Stimulated activated CD8-positive, alpha-beta memory T cell treated with anti-CD3 and anti-CD28 coated beads, Interleukin-15, amount 100 ng/mL, for 4 hours (primary cell): ENCODE measurements at regions not wholly inside any gene's neighbourhood (a gene's known extent, or its start where the extent isn't known, plus 50 kb on each side); places are given as distances from the start of the nearest gene placed in this dataset.
A peak's percentile ranks its signal among the peaks of the same experiment; 100 is the strongest.

Experiments
- DNase-seq, 2 donors: peaks; one replicate each; pipeline ENCODE4 v3.0.0-alpha.2; 2020; ENCODE audit warnings: low read depth in 2 of 2

DNA sequence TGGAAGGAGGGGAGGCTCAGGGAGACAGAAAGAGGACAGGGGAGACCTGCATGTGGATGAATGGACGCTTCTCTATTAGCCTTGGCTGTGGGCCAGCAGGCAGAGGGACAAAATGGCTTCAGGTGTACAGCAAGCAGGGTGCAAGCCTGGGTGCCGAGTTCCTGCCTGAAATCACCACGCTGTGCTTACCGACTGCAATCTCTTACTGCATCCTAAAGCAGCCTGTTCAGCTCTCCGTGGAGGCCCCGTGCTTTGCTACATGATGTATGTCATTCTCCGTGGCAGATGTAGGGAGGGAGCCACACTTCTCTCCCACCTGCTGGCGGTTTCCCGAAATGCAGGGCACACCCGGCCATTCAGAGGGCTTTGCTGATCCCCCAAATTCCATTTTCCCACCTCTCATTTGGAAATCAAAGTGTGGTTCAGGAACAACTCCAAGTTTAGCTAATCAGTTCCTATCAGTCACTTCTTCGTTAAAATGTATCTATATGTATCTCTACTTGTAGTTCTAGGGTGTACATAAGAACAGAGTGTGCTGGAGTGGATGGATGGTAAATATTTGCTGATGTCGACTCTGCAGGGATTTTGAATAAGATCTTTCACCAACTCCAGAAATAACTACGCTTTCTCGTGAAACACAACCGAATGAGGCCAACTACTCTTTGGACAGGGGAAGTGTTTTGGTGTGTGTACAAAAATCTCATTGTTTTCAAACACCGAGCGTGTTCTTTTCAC, 122.3 kb upstream of the BACE2 start:
- DNase-seq = no peak

DNA sequence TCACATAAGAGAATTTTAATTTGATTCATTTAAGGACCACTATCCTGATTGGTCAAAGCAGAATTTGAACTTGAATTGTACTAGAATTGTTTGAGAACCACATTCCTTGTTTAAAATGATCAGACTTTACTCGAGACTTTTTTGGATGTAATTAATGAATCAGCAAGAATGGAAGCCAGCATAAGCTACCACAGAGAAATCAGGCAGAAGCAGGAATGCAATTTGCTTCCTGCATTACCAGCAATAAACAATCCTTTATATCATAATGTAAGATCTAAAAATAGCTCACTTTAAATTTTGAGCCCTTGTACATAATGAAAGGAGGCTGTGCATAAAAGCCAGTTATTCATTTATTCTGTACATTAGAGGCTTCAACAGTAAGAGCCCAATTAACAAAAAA, 119.8 kb upstream of the BACE2 start:
- no peak for DNase-seq

DNA sequence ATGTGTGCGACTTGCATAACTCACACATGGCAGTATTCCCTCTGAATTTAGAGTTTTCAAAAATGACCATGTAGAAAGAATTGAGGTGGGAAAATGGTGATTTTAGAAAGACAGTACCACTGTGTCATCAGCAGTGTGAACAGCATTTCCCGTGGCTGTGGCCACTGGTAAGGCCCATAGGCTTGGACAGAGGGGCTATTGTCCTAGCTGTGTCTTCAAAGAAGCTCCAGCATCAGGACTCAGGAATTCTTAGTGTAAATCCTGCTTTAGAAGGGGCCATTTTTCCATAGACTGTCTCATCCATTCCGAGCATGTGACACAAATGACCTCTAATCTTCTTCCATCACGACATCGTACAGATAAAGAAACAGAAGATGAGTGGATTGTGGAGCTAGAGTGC, 119.3 kb upstream of the BACE2 start:
- DNase-seq = no peak

DNA sequence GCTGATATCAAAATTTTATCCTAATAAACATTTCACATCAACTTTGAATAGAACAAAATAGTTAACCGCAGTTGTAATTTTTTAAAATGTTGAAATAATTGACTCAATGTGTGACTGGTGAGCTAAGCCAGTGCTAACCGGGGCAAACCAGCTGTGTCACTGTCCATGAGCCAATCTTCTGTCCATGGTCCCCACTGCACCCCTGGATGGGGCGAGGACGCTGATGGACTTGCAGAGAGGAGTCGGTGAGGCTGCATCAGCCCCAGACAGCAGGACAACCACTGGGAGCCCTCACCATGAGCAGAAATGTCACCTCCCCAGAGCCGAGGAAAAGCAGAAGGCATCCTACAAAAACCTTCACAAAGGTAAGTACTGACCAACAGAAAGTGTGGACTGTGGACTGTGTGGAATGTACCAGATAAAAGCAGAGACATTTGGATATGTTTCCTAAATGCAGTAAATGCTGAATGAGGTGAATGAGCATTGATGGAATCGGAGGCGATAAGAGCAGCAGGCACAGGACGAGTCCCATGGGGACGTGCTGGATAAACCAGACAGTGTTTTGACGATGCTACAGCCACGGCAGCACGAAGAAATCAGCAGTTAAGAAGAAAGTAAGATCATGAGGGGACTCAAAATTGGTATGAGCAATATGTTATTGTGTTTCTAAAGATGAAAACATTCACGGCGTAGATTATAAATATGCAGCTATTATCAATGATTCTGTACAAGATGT, 115.0 kb upstream of the BACE2 start:
- DNase-seq = no peak

DNA sequence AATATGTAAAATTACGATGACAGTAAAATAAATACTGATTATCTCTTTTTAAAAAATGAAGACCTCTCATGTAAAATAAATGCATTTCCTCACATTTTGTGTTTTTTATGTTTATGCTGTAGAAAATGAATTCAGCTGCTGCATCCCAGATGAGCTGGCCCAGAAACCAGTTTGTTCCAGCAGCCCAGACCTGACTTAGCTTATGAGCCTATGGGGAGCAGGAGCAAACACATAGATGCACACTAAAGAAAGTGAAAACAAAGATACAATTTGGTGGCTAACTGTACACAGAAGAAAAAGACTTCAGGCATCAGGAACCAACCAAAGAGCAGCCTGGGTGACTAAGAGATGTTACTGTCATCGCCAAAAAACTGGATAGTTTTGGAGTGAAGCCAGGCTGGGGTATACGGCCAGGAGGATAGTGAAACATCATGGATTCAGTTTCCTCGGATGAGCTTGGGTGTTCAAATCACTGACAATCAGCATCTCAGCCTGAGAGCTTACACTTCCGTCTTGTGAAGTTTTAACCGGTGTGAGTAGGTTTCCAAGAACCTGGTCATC, 113.9 kb upstream of the BACE2 start:
- no peak for DNase-seq

DNA sequence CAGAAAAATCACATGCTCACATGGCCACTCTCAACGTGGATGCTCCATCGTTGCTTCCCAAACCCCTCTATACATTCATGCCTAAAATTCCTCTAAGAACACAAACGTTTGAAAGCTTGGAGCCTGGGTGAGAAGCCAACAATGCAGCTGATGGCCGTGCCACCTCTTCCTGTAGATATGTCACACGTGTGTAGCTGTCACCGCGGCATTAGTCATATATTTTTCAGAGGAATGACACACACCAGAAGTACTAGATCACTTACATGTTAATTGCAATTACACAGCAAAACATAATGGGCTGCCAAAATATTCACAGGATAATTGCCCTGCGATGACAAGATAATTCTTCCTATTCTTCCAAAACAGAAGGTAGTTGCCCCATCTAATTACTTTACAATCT, 112.7 kb upstream of the BACE2 start:
- no peak for DNase-seq

DNA sequence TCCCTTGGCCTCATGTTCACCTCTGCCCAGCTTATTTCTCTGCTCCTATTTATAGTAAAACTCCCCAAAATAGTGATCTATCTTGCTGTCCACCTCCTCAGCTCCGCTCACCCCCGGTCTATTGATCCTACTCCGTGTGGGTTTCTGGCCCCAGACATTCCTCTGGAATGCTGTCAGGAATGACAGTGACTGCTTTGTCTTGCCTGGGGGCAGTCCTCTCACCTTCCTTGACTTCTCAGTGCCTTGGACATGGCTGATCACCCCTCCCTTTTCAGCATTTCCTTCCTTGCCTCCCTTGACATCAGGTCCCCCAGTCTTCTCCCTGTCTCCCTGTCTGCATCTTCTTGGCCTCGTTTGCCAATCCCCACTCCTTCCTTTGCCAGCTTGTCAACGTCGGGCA, 108.1 kb upstream of the BACE2 start:
- DNase-seq = no peak

DNA sequence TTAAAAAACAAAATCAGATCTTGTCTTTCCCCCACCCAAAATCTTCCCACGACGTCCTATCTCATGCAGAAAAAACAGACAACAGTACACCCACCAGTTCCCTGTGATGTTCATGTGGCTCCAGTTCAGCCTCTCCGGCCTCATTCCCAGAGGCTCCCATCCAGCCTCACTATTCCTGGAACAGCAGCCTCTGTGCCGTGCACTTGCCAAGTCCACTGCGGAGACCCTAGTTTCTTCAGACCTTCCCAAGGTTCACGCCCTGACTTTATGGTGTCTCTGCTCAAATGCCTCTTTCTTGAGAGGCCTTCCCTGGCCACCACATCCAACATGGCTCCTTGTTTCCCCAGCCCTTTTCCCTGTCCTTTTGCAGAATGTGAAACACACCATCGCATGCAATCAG, 106.3 kb upstream of the BACE2 start:
- no peak for DNase-seq

DNA sequence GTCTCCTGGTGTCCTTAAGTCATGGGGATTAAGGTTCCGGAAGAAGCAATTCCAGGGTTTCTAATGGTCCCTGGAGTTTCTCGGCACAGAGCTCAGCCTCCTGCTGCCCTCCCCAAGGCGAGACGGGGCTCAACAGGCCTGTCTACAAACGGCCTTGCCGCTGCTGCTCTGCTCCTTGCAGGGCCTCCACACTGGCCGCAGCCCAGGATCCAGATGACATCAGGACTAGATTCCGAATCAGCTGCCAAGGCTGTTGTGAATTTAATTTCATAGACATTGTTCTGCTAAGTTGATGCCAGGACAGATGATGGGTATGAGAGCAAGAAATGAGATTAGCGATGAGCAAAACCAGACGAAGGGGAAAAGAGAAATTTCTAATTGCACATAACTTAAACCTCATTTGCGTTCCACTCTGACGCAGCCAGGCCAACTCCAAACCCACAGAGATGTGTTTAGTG, 103.6 kb upstream of the BACE2 start:
- DNase-seq = no peak

DNA sequence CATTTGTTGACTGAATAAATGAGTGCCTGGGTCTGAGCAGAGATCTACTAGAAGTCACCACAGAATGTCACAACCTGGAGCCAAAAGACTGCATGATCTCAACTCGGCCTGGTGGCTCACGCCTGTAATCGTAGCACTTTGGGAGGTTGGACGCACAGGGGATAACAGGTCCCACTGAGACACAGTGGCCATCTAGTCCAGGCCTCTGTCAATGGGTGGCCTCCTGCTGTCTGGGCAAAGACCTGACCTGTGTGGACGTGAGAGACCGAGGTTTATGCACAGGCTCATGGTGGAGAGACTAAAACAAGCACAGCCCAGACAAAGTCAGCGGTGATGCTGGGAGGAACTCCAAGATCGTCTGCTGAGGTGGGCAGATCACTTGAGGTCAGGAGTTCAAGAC, 103.0 kb upstream of the BACE2 start:
- DNase-seq = no peak

DNA sequence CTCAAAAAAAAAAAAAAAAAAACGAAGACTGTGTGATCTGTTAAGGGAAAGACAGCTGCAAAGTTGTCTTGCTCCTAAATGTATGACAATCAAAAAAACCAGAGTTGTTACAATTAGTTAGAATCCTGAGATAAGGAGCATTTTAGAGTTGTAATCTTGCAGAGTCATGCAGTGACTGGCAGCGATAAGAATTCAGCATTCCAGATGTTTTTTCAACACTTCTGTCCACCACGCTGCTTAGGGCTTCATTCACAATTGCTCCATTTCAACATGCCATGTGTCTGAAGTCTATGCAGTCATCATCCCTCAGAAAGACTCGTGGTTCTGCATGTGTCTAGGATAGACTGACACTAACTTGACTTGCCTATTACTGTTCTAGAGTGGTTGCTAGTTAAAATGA, 102.4 kb upstream of the BACE2 start:
- DNase-seq = no peak

DNA sequence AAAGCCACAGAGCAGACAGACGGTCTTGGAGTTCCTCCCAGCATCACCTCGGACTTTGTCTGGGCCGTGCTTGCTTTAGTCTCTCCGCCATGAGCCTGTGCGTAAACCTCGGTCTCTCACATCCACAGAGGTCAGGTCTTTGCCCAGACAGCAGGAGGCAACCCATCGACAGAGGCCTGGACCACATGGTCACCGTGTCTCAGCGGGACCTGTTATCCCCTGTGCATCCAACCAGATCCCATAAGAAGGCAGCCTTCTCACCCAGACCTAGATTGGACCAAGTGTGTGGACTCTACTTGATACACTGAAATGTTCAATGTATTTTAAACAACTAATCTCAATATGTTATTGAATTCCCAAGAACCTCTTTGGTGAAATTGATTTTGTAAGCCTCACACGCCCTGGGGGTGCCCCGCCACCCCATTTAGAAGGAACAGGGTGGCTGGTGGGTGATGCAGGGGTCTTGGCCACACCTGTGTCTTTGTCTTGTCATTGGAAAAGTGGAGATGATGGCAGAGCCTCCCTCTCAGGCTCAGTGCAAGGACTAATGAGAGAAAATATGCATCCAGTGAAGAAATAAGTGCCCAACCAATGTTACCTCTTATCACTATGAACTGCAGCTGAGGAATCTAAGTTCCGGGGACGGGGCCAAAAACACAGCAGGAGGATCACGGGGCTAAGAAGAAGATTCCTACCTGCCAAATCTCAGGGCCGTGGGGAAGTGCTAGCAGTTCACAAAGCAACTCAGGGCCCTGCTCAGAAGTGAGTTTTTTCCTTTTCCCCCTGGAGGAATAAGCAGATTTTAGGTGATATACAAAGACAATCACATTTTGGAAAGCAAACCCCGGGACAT, 101.6 kb upstream of the BACE2 start:
- no peak for DNase-seq

DNA sequence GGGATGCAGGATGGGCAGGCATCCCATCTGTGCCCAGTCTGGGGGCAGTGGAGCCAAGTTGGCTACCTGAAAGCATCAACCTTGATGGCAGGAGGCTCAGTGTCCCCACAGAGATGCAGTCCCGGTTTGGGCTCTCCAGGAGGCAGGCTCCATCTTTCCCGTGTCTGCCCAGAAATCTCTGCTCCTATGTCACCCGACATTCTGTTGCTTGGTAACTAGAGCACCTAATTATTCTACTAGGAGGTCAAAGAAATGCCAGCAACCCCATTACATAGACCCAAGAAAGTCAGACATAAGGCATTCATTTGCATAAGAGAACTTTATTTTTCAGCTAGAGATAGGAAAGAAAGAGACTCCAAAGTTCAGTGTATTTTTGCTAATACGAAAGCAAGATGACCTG, 100.3 kb upstream of the BACE2 start:
- no peak for DNase-seq

DNA sequence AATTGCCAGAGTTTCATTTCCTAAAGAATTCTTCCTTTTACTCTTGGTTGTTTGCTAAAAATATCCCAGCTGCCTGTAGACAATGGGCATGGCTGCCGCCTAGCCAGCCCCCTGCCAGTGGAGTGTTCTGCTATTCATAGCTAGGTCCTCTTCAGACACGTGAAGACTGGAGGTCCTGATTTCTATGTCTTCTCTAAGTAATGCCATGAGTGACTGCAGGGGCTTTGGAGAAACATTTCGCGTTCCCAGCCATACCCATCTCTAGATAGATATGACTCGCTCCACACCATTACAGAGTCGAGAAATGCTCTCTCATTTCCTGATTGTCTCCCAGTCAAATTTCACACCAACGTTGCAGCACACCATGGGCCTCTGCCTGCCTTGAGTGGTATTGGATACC, 99.5 kb upstream of the BACE2 start:
- DNase-seq = no peak

DNA sequence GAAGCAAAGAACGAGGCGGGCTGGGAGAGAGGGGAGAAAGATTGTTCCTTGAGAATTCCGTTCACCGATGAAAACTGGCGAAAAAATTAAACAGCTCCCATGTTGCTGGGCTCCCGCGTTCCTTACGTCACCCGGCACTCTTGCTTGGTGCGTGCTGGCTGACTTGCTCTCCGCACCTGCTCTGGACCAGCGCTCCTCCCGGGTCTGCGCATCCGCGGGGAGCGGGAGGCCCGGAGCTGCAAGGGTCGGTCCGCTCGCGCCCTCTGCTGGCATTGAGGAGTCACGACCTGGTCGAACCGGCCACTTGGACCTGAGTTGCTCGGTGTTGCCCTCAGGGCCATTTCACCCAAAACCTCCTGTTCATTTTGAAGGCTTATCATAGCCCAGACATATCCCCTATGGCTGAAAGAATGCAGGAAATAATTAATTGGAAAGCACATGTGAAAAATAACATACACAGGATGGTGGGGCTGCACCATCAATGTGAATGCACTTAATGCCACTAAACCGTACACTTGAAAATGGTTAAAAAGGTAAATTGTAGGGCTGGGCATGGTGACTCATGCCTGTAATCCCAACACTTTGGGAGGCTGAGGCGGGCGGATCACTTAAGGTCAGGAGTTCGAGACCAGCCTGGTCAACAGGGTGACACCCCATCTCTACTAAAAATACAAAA, 98.9 kb upstream of the BACE2 start:
- peak in 1 of 2 donors; percentile 6 for DNase-seq

DNA sequence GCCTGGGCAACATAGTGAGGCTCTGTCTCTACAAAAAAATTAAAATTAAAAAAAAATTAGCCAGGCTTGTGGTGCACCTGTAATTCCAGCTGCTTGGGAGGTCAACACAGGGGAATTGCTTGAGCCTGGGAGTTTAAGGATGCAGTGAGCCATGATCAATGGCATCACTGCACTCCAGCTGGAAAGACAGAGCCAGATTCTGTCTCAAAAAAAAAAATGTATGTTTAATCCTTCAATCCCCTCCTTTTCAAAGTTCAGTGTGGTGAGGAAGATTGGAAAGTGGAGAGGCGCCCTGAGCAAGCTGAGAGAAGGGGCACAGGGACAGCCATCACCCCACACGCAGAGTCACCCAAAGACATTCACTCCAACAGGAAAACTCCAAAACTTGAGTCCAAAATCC, 97.7 kb upstream of the BACE2 start:
- no peak for DNase-seq

DNA sequence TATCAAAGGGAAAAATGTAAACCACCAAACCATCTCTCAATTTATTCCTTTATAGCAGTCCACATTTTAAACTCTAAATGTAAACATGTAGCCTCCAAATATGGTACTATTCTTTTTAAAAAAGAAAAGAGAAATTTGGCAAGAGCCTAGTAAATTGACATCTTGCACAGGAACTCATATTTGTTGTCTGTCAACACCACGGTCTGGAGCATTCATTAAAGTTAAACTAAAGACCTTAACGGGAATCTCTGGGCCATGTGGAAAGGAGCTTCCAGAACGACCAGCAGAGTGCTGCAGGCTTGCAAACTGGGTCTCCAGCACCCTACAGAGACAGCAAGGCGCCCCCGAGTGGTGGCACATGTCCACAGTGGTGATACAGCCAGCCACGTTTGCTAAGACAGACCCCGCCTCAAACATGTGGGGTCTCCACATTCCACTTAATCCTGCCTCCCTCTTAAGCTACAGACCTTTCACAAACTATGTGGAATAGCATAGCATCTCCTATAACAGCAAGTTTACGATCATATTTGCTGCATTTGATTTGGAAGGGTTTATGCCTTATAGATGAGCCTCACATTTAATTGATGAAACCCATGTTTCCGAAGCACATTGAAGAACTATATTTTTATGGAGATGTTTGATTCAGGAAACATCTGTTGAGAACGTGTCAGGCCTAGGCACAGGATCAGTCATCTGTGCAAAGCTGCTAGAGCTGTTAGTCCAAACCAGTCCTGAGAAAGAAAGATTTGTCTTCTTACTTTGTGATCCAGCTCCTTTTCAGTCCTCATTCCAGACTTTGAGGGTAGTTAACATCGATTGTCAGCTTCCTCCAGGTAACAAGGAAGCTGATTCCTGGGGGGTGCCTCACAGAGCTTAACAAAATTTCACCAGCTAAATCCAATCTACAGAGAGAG, 96.4 kb upstream of the BACE2 start:
- no peak for DNase-seq

DNA sequence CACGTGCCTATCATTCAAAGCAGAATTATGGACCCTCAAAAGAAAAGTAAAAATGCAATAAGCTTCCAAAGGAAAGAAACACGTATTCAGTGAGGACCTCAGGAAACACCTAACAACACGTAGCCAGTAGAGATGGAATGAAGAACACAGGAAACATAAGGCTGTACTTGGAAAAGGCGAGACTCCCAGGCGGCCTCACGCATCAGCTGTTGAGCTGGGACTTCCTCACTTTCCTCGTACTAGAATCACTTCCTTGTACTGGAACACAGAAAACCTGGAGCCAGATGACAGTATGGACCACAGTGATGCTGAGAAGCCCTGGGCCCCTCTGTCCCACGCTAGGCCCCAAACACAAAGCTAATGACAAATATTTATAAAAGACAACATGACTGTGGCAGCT, 94.4 kb upstream of the BACE2 start:
- DNase-seq = no peak

DNA sequence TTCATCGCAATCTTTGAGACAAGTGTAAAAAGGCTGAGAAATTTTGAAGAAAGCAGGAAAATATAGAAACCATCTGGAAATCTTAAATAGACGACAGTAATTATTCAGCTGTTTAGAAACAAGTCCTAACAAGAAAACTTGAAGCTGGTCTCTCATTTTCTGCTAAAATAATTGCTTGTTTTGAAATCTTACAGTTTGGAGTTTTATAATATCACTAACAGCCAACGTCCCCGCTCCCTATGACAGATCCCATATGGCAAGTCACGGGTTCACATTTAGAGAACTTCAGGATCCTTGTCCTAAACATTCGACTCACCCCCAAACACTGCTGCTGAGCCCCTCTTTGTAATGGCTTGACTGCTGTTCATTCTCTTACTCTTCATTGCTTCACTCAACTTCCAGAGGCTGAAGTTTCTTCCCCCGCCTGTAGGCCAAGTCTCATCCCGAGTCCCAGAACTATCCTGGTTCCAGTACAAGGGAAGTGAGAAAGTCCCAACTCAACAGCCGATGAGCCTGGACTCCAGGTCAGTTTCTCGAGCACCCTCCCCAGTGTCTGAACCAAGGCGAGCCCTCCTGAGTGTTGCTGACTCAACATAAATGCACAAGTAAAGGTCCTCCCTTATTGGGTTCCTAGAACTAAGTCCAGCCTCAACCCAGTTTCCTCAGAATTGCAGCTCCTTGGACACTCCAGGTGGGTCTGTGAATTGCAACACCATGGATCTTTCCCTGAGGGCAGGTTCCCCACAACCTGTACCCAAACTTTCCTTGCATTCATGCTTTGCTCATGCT, 93.4 kb upstream of the BACE2 start:
- DNase-seq = no peak

DNA sequence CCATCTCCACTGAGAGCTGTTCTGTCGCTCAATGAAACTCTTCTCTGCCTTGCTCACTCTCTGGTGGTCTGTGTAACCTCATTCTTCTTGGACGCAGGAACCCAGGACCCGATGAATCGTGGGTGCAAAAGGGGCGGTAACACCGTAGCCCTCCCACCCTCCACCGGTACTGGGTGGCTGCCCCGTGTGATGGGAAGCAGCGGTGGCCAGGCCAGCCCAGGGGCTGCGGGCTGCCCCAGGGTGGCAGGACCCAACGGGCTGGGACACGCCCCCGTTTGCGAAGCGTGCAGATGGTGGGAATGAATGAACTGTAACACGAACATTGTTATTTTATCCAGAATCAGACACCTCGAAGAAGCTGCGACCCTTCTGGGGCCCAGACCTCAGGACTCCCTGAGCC, 92.3 kb upstream of the BACE2 start:
- DNase-seq = no peak
